Activated CD4-positive, alpha-beta T cell treated with anti-CD3 and anti-CD28 coated beads, Interleukin-10, Interleukin-2, amounts not matched to agents 100 ng/mL and 50 ng/mL, durations not matched to agents 16 hours and 8 hours (primary cell): ENCODE measurements at regions not wholly inside any gene's neighbourhood (a gene's known extent, or its start where the extent isn't known, plus 50 kb on each side); places are given as distances from the start of the nearest gene placed in this dataset.
"Not testable (repeated sequence)": the region's sequence is repeated elsewhere in the genome, so short reads cannot be mapped to it uniquely, and the experiment has no call there.

Source experiments
- DNase-seq: peaks from one replicate; pipeline ENCODE4 v3.0.0-alpha.2; 2020

- DNase-seq: no peak
These were observed 358.2 kb downstream of the IRS2 start for GRCh38 chr13:109428146-109428545.

GRCh38 chr13:109427695-109428094, 358.7 kb downstream of the IRS2 start:
- DNase-seq: no peak

GRCh38 chr13:109427148-109427547, 359.2 kb downstream of the IRS2 start:
- DNase-seq: no peak

GRCh38 chr13:109426690-109426990, 359.7 kb downstream of the IRS2 start:
- no peak for DNase-seq

- DNase-seq: no peak
These were observed 360.3 kb downstream of the IRS2 start for GRCh38 chr13:109425821-109426689.

GRCh38 chr13:109422161-109422560, 364.2 kb downstream of the IRS2 start:
- peak; percentile 6 for DNase-seq

GRCh38 chr13:109419896-109420295, 366.5 kb downstream of the IRS2 start:
- DNase-seq: no peak

- DNase-seq: no peak
These were observed 368.3 kb downstream of the IRS2 start for GRCh38 chr13:109418111-109418510.

- DNase-seq: no peak
These were observed 370.4 kb downstream of the IRS2 start for GRCh38 chr13:109416001-109416400.

- DNase-seq: no peak
These were observed 371.3 kb downstream of the IRS2 start for GRCh38 chr13:109415057-109415456.

GRCh38 chr13:109412283-109412901, 374.0 kb downstream of the IRS2 start:
- DNase-seq: no peak

- DNase-seq: no peak
These were observed 375.5 kb downstream of the IRS2 start for GRCh38 chr13:109410868-109411267.

- DNase-seq: no peak
These were observed 377.6 kb downstream of the IRS2 start for GRCh38 chr13:109408591-109409382.

- no peak for DNase-seq
These were observed 379.9 kb downstream of the IRS2 start for GRCh38 chr13:109406376-109406992.

- no peak for DNase-seq
These were observed 383.4 kb downstream of the IRS2 start for GRCh38 chr13:109403012-109403421.

- DNase-seq: no peak
These were observed 384.5 kb downstream of the IRS2 start for GRCh38 chr13:109401891-109402290.

GRCh38 chr13:109401307-109401706, 385.1 kb downstream of the IRS2 start:
- DNase-seq: no peak

GRCh38 chr13:109400624-109401257, 385.6 kb downstream of the IRS2 start:
- DNase-seq: no peak

- DNase-seq: no peak
These were observed 386.2 kb downstream of the IRS2 start for GRCh38 chr13:109400209-109400608.

GRCh38 chr13:109398071-109398470, 388.3 kb downstream of the IRS2 start:
- not testable (repeated sequence) for DNase-seq

- no peak for DNase-seq
These were observed 389.1 kb downstream of the IRS2 start for GRCh38 chr13:109397285-109397684.

GRCh38 chr13:109396266-109396665, 390.1 kb downstream of the IRS2 start:
- no peak for DNase-seq

GRCh38 chr13:109395014-109395413, 391.4 kb downstream of the IRS2 start:
- no peak for DNase-seq
